ENCODE measurements at regions not wholly inside any gene's neighbourhood (a gene's known extent, or its start where the extent isn't known, plus 50 kb on each side); places are given as distances from the start of the nearest gene placed in this dataset.
"Not testable (repeated sequence)": the region's sequence is repeated elsewhere in the genome, so short reads cannot be mapped to it uniquely, and the experiment has no call there.

GRCh38 chr9:31912636-31913035 lies 471.8 kb upstream of the ACO1 start:
- no peak for TF ChIP-seq CTCF (IDR thresholded peaks at IDR 0.05)
- no peak for TF ChIP-seq POLR2A (IDR thresholded peaks at IDR 0.05)
- no peaks in the 10 kb centered on the region for H3K9me3 ChIP-seq

DNA sequence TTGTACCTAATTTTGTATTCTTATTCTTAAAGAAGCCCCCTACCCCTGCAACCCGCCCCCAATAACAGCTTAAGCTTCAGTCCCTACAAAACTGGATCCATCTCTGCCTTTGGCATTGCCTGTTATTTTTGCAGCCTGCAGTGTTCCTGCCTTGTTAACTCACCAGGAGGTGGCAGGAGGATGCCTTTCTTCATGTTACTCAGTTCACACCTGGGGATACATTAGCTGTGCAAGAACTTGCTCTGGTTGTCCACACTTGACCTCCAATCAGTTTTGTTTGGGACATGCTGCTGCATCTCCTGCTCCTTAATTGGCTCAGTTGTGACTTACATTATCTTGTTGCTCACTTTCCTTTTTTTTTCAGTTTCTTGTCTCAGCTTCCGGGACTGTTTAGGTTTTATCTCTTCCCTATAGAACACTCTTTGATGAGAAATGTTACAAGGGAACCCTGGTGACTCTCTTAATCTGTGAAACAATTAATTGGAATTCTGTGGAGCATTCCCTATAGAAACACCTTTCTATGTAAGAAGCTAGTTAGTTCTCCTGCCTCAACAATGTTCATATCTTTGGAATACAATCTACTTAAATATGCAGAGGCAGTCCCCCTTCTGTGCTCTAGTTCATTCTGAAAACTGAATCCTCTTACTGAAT lies 467.7 kb upstream of the ACO1 start:
- no peak overlapping the region for H3K27ac ChIP-seq
- intact Hi-C loops (cut with DNase I) = no loop called here
- DNase-seq = no peak
- no peak overlapping the region for H3K4me3 ChIP-seq (replicated peaks in 1 of 3)
- no peak for TF ChIP-seq POLR2A (IDR thresholded peaks at IDR 0.05)
- TF ChIP-seq CTCF (IDR thresholded peaks at IDR 0.05) = no peak
- H3K36me3 ChIP-seq = no peaks in the 10 kb centered on the region
- no peaks in the 10 kb centered on the region for H3K27me3 ChIP-seq
- WGBS, 2 donors = 37 to 39% methylated on average over 2 of the region's 2 CpGs
- H3K9me3 ChIP-seq = no peaks in the 10 kb centered on the region
- no peaks in the 10 kb centered on the region for H3K4me1 ChIP-seq

More at GRCh38 chr9:31912636-31913035, 471.8 kb upstream of the ACO1 start:
- Histone ChIP-seq H3K27ac (no peak overlapping the region), H3K27me3 (no peaks in the 10 kb centered on the region), H3K4me3 (replicated peaks in 1 of 3) (no peak overlapping the region), H3K4me1 (no peaks in the 10 kb centered on the region), H3K36me3 (no peaks in the 10 kb centered on the region)
- no peak for DNase-seq
- intact Hi-C loops (cut with DNase I) = no loop called here

GRCh38 chr9:31937737-31938136 lies 446.7 kb upstream of the ACO1 start:
- H3K4me1 ChIP-seq; H3K27ac ChIP-seq; DNase-seq; H3K4me3 ChIP-seq (replicated peaks in 1 of 3); H3K27me3 ChIP-seq; intact Hi-C loops (cut with DNase I); H3K36me3 ChIP-seq; H3K9me3 ChIP-seq: not testable (repeated sequence)
- 93 to 96% methylated on average over 10 to 13 of the region's 13 CpGs for WGBS, 2 donors

- intact Hi-C loops (cut with DNase I) = no loop called here
- Histone ChIP-seq H3K27me3 (no peaks in the 10 kb centered on the region), H3K4me1 (no peaks in the 10 kb centered on the region), H3K36me3 (no peaks in the 10 kb centered on the region), H3K27ac (no peak overlapping the region), H3K9me3 (no peaks in the 10 kb centered on the region), H3K4me3 (replicated peaks in 1 of 3) (no peak overlapping the region)
- DNase-seq = no peak
- TF ChIP-seq CTCF (IDR thresholded peaks at IDR 0.05) (no peak), POLR2A (IDR thresholded peaks at IDR 0.05) (no peak)
- no CpG with 5 or more reads among the region's 1 CpG for WGBS, 2 donors
Observed at GRCh38 chr9:31950756-31951155, 433.7 kb upstream of the ACO1 start.

DNA sequence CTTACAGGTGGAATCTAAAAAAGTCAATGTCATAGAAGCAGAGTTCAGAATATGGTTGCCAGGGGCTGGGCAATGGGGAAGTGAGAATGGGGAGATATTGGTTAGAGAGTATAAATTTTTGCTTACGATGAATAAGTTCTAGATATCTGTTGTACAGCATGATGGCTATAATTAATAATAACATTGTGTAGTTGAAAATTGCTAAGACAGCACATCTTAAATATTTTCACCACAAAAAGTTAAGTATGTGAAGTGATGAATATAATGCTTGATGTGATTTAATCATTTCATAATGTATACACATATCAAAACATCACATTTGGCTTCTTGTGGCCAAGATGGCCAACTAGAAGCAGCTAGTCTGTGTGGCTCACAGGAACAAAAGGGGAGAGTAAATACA lies 425.9 kb upstream of the ACO1 start:
- no peak for TF ChIP-seq CTCF (IDR thresholded peaks at IDR 0.05)
- no peak for TF ChIP-seq POLR2A (IDR thresholded peaks at IDR 0.05)
- no peak overlapping the region for H3K4me3 ChIP-seq (replicated peaks in 1 of 3)
- no peak for DNase-seq
- no peaks in the 10 kb centered on the region for H3K36me3 ChIP-seq
- no peaks in the 10 kb centered on the region for H3K4me1 ChIP-seq
- H3K9me3 ChIP-seq = no peaks in the 10 kb centered on the region
- intact Hi-C loops (cut with DNase I) = no loop called here
- 48 to 92% methylated on average over 1 of the region's 1 CpG for WGBS, 2 donors
- no peak overlapping the region for H3K27ac ChIP-seq
- H3K27me3 ChIP-seq = no peaks in the 10 kb centered on the region

GRCh38 chr9:31969552-31969951 lies 414.9 kb upstream of the ACO1 start:
- intact Hi-C loops (cut with DNase I) = no loop called here
- no peaks in the 10 kb centered on the region for H3K4me1 ChIP-seq
- H3K27me3 ChIP-seq = no peaks in the 10 kb centered on the region
- no peaks in the 10 kb centered on the region for H3K36me3 ChIP-seq
- no peak for TF ChIP-seq CTCF (IDR thresholded peaks at IDR 0.05)
- no peak for TF ChIP-seq POLR2A (IDR thresholded peaks at IDR 0.05)
- no peak overlapping the region for H3K27ac ChIP-seq
- no peaks in the 10 kb centered on the region for H3K9me3 ChIP-seq
- DNase-seq = no peak
- WGBS, 2 donors = 56 to 61% methylated on average over 2 of the region's 2 CpGs
- no peak overlapping the region for H3K4me3 ChIP-seq (replicated peaks in 1 of 3)

Measured in thyroid gland (tissue), 4 donors.